ENCODE measurements at regions not wholly inside any gene's neighbourhood (a gene's known extent, or its start where the extent isn't known, plus 50 kb on each side); places are given as distances from the start of the nearest gene placed in this dataset.

DNA sequence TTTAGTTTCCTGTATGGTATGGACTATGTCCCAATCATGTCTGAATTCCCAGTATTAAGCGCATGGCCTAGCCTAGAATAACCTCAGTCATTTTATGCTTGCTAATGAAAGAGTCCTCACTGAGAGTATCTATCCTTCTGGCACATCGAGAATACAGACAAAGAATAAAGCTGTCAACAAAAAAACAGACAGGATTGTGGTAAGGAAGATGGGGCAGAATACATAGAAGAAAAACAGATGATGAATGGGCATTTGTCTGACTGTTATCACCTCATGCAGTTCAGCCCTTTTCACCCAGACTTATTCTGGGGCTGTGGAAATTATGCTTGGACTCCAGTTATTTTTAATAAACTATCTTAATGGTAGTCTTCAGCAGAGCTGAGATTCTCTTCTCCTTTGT, 363.8 kb upstream of the TNC start:
- H2AFZ ChIP-seq (ENCODE audit: low read depth, low read length): no peak overlapping the region
- H3K36me3 ChIP-seq (ENCODE audit: insufficient read depth, low read length): no peaks in the 10 kb centered on the region
- H3K27me3 ChIP-seq (ENCODE audit: insufficient read depth, low read length): no peaks in the 10 kb centered on the region
- no peak overlapping the region for H3K4me3 ChIP-seq (ENCODE audit: low read length)
- H3K9me3 ChIP-seq (ENCODE audit: low read length): no peaks in the 10 kb centered on the region
- no peaks in the 10 kb centered on the region for H3K4me1 ChIP-seq (ENCODE audit: insufficient read depth, low read length)

DNA sequence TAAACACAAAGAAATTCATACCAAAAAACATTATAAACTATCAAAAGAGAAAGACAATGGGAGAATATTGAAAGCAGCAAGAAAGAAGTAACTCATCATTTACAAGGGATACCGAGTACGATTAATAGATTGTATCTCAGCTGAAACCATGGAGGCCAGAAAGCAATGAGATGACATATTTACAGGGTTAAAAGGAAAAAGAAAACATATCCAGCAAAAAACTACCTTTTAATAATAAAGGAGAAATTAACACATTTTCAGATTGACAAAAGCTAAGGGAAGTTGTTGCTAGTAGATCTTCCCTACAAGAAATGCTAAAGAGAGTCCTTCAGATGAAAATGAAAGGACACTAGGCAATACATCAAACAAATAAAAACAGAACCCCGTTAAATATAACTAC, 364.8 kb upstream of the TNC start:
- Histone ChIP-seq H3K4me1 (ENCODE audit: insufficient read depth, low read length) (no peaks in the 10 kb centered on the region), H3K9me3 (ENCODE audit: low read length) (no peaks in the 10 kb centered on the region), H2AFZ (ENCODE audit: low read depth, low read length) (no peak overlapping the region), H3K27me3 (ENCODE audit: insufficient read depth, low read length) (no peaks in the 10 kb centered on the region), H3K36me3 (ENCODE audit: insufficient read depth, low read length) (no peaks in the 10 kb centered on the region), H3K4me3 (ENCODE audit: low read length) (no peak overlapping the region)

DNA sequence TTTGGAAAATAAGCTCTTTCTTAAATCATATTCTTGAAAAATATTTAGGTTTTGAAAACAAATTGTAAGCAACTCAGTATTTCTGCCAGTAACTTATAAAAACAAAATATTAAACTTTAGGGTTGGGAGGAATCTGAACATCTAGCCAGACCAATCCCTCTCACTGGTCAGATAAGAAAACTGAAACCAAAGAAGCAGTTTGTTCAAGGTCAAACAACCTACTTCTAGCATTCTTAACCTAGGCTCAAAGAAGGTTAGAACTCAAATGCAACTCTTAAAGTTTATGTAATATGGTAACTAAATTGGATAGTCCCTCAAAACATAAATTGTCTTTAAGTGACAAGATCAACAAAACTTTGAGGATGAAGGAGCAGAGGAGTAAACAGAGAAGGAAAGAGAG, 374.9 kb upstream of the TNC start:
- Histone ChIP-seq H3K4me3 (ENCODE audit: low read length) (no peak overlapping the region), H3K4me1 (ENCODE audit: insufficient read depth, low read length) (no peaks in the 10 kb centered on the region), H3K27me3 (ENCODE audit: insufficient read depth, low read length) (no peaks in the 10 kb centered on the region), H3K9me3 (ENCODE audit: low read length) (no peaks in the 10 kb centered on the region), H2AFZ (ENCODE audit: low read depth, low read length) (no peak overlapping the region), H3K36me3 (ENCODE audit: insufficient read depth, low read length) (no peaks in the 10 kb centered on the region)

DNA sequence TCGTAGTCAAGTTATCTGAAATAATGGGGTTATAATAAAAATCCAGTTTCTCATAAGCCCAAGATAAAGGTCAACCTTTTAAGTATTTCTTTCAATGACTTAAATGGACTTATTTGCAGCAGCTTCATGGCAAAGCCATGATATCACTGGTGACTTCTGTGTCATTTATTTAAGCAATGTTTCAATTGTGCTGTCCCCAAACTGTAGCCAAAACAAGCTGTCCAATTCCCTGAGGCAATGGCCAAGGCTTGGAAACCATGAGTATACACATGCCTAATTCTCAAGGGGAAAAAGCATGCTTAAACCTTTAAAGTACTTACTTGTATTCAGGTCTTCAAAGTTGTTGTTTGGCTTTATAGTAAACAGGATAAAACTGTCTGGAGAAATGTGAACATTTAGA, 376.4 kb upstream of the TNC start:
- Histone ChIP-seq H3K4me1 (ENCODE audit: insufficient read depth, low read length) (no peaks in the 10 kb centered on the region), H3K36me3 (ENCODE audit: insufficient read depth, low read length) (no peaks in the 10 kb centered on the region), H3K9me3 (ENCODE audit: low read length) (no peaks in the 10 kb centered on the region), H3K27me3 (ENCODE audit: insufficient read depth, low read length) (no peaks in the 10 kb centered on the region), H3K4me3 (ENCODE audit: low read length) (no peak overlapping the region), H2AFZ (ENCODE audit: low read depth, low read length) (no peak overlapping the region)

DNA sequence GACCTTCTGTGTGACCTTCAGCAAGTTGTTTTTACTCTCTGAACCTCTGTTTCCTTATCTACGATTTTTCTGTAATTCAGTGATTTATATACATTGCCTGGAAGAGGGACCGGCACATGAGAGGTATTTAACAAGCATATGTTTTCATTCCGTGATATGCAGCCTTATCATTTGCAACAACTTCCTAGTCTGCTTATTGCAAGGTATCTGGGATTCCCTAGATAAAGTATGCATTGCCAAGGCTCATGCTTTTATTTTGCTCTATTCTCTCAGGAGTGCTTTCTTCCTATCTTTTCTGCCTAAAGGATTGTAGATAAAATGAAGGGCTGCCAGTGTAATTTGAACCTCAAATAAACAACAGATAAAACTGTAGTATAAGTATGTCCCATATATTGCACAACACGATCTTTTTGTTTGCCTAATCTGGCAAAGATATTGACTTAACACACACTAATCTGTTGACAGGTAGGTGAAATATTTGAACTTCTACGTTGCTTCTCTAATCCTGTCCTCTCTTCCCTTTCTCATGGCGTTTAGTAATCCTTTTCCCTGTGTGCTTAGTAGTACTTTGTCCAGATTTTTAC, 377.2 kb upstream of the TNC start:
- no peak overlapping the region for H3K4me3 ChIP-seq (ENCODE audit: low read length)
- no peaks in the 10 kb centered on the region for H3K4me1 ChIP-seq (ENCODE audit: insufficient read depth, low read length)
- no peaks in the 10 kb centered on the region for H3K36me3 ChIP-seq (ENCODE audit: insufficient read depth, low read length)
- no peaks in the 10 kb centered on the region for H3K27me3 ChIP-seq (ENCODE audit: insufficient read depth, low read length)
- H3K9me3 ChIP-seq (ENCODE audit: low read length): no peaks in the 10 kb centered on the region
- H2AFZ ChIP-seq (ENCODE audit: low read depth, low read length): no peak overlapping the region

DNA sequence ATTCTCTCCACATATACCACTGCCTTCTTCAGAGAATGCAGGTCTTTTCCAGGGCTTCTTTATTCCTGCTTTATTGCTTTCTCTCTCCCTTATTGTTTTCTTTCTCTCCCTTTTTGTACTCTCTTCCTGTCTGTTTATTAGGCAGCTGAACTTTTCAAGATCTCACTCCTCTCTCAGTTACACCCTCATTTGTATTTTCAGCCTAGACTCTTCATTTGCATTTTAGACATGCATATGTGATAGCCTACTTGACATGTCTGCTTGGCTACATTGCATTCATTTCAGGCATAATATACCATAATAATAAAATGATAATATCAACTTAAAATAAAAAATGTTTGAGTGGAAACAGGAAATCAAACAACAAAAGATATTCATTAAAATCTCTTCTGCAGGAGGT, 377.9 kb upstream of the TNC start:
- Histone ChIP-seq H3K36me3 (ENCODE audit: insufficient read depth, low read length) (no peaks in the 10 kb centered on the region), H3K9me3 (ENCODE audit: low read length) (no peaks in the 10 kb centered on the region), H3K27me3 (ENCODE audit: insufficient read depth, low read length) (no peaks in the 10 kb centered on the region), H3K4me1 (ENCODE audit: insufficient read depth, low read length) (no peaks in the 10 kb centered on the region), H2AFZ (ENCODE audit: low read depth, low read length) (no peak overlapping the region), H3K4me3 (ENCODE audit: low read length) (no peak overlapping the region)

DNA sequence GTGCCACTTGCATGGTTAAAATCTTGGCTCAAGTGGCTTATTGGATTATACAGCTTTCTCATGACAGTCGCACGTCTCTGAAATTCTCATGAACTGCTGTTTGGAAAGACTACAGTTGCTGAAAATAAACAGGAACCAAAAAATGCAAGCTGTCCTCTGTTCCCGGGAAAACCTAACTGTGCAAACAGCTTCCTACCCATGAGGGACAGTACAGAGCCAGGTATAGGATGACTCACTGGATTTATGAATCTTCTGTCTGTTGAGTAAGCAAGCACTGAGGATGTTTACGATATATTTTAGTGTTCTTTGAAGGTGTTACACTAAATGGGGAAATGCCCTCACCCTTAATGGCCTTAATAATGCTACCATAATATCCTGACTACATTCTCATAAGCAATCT, 380.3 kb upstream of the TNC start:
- Histone ChIP-seq H2AFZ (ENCODE audit: low read depth, low read length) (no peak overlapping the region), H3K4me3 (ENCODE audit: low read length) (no peak overlapping the region), H3K4me1 (ENCODE audit: insufficient read depth, low read length) (no peaks in the 10 kb centered on the region), H3K9me3 (ENCODE audit: low read length) (no peaks in the 10 kb centered on the region), H3K36me3 (ENCODE audit: insufficient read depth, low read length) (no peaks in the 10 kb centered on the region), H3K27me3 (ENCODE audit: insufficient read depth, low read length) (no peaks in the 10 kb centered on the region)

DNA sequence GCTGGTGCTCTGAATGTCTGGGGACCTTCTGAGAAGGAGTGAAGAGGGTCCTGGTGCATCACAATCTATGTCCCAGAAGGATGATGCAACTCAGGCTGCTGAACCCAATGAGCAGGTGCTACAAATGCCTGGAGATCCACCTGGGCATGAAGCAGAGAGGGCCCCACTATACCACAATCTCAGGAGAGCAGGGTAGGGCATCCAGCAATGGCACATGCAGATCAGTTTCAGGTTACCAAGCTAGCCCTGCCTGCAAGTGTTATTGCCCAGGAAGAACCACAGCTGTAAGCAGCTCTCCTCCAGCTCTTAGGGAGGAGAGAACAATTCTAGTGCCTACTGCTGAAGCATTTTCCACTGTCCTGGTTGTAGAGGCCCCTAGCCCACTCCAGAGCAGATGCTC, 389.2 kb upstream of the TNC start:
- Histone ChIP-seq H3K9me3 (ENCODE audit: low read length) (no peaks in the 10 kb centered on the region), H3K4me1 (ENCODE audit: insufficient read depth, low read length) (no peaks in the 10 kb centered on the region), H2AFZ (ENCODE audit: low read depth, low read length) (no peak overlapping the region), H3K36me3 (ENCODE audit: insufficient read depth, low read length) (no peaks in the 10 kb centered on the region), H3K4me3 (ENCODE audit: low read length) (no peak overlapping the region), H3K27me3 (ENCODE audit: insufficient read depth, low read length) (no peaks in the 10 kb centered on the region)

DNA sequence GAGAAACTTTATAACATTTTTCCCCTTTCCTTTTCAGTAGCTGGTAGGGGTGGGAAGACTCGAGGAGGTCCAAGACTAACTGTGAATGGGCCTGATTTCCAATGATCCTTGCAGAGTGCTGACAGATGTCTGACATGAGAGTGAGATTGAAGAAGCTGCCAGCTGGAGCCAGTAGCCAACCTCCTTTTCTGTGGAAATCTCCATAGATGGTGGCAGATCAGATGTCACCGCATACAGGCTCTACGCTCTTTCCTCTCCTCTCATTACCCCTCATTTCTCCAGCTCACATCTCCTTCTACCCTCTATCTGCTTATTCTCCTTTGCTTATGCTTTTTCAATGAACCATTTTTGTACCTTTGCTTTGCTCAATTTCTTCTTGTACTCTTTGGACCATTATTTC, 395.2 kb upstream of the TNC start:
- Histone ChIP-seq H3K9me3 (ENCODE audit: low read length) (no peaks in the 10 kb centered on the region), H3K36me3 (ENCODE audit: insufficient read depth, low read length) (no peaks in the 10 kb centered on the region), H3K27me3 (ENCODE audit: insufficient read depth, low read length) (no peaks in the 10 kb centered on the region), H3K4me3 (ENCODE audit: low read length) (no peak overlapping the region), H2AFZ (ENCODE audit: low read depth, low read length) (no peak overlapping the region), H3K4me1 (ENCODE audit: insufficient read depth, low read length) (no peaks in the 10 kb centered on the region)

DNA sequence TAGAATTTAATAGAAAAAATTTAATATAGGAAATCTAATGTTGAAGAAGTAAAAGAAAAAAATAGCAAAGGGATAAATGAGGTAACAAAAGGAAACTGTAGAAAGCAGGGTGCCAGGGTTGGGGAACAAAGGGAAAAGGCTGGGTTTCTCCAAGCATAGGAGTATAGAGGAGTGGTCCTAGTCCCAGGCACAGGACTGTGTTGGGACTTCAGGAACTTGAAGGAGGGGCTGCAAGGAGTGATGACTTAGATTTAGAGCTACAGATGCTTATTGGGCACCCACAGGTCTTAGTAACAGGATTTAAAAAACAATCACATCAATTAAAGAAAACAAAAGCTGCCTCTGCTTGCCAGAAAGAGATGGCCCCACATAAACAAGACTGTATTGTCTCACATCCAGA, 396.5 kb upstream of the TNC start:
- H3K4me3 ChIP-seq (ENCODE audit: low read length): no peak overlapping the region
- H3K9me3 ChIP-seq (ENCODE audit: low read length): no peaks in the 10 kb centered on the region
- no peaks in the 10 kb centered on the region for H3K4me1 ChIP-seq (ENCODE audit: insufficient read depth, low read length)
- no peaks in the 10 kb centered on the region for H3K36me3 ChIP-seq (ENCODE audit: insufficient read depth, low read length)
- H2AFZ ChIP-seq (ENCODE audit: low read depth, low read length): no peak overlapping the region
- H3K27me3 ChIP-seq (ENCODE audit: insufficient read depth, low read length): no peaks in the 10 kb centered on the region

DNA sequence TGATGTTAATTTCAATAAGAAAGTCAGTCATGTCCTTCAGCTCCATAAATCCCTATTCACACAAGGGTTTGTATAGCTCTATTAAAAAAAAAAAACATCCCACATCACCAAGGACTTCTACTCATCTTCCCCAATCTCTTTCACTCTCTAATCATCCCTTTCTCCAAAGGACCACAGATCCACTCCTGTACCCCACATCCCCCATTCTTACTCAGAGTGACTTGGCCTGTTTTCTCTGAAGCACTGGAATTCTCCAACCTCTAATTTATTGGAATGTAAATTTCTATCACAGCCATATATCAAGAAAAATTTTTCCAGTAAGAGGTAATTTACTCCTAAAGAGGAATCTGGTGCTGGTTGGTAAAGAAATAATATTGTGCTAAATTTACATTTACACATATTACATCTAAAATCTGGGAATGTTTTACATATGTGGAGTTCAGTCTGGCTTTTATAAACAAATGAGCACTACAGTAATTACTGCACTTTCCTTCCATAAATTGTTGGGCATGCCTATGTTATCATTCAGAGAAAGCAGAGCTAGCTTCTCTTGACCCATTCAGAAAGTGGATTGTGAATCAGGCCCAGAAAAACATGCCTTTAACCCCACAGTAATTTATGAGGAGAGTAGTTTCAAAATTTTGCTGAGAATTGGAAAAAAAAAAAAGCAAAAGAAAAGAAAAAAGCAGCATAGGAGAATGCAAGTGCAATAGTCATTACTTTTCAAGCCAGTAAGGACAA, 399.5 kb upstream of the TNC start:
- Histone ChIP-seq H3K4me1 (ENCODE audit: insufficient read depth, low read length) (no peaks in the 10 kb centered on the region), H3K4me3 (ENCODE audit: low read length) (no peak overlapping the region), H3K27me3 (ENCODE audit: insufficient read depth, low read length) (no peaks in the 10 kb centered on the region), H3K36me3 (ENCODE audit: insufficient read depth, low read length) (no peaks in the 10 kb centered on the region), H3K9me3 (ENCODE audit: low read length) (no peaks in the 10 kb centered on the region), H2AFZ (ENCODE audit: low read depth, low read length) (no peak overlapping the region)

DNA sequence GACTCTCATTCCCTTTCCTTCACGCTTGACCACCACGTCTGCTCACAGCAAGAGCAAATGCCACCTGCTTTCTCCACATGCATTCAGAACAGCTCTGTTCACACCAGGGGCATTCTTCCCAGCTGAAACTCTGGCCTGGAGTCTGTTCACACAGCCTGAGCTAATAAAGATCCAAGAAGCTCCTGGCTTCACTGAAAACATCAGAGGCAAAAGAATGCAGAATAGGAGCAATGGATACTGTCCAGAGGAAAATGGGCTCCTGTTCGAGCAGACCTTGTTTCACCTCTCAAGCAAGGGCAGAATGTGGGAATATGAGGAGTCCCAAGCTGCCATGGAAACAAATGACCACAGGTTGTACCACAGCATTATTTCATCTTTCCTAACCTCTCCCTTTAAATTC, 402.7 kb upstream of the TNC start:
- Histone ChIP-seq H2AFZ (ENCODE audit: low read depth, low read length) (no peak overlapping the region), H3K36me3 (ENCODE audit: insufficient read depth, low read length) (no peaks in the 10 kb centered on the region), H3K9me3 (ENCODE audit: low read length) (no peaks in the 10 kb centered on the region), H3K27me3 (ENCODE audit: insufficient read depth, low read length) (no peaks in the 10 kb centered on the region), H3K4me1 (ENCODE audit: insufficient read depth, low read length) (no peaks in the 10 kb centered on the region), H3K4me3 (ENCODE audit: low read length) (no peak overlapping the region)

DNA sequence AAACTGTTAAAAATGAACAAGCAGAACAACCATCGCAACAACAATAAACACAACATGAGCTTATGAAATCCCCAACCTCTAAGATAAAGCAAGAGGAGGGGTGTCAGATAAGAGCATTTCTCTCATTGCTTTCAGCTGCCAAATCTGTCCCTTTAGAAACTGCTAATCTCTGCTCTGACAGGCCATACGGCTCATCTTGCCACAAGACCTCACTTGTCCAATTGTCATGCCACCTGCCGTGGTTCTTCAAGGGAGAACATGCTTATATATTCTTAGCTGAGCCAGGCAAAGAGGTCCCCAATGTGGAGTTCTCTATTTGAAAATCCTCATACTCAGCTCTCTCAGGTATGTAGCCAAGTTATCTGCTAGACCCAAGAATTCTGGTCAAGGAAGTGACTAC, 405.0 kb upstream of the TNC start:
- Histone ChIP-seq H2AFZ (ENCODE audit: low read depth, low read length) (no peak overlapping the region), H3K9me3 (ENCODE audit: low read length) (no peaks in the 10 kb centered on the region)

DNA sequence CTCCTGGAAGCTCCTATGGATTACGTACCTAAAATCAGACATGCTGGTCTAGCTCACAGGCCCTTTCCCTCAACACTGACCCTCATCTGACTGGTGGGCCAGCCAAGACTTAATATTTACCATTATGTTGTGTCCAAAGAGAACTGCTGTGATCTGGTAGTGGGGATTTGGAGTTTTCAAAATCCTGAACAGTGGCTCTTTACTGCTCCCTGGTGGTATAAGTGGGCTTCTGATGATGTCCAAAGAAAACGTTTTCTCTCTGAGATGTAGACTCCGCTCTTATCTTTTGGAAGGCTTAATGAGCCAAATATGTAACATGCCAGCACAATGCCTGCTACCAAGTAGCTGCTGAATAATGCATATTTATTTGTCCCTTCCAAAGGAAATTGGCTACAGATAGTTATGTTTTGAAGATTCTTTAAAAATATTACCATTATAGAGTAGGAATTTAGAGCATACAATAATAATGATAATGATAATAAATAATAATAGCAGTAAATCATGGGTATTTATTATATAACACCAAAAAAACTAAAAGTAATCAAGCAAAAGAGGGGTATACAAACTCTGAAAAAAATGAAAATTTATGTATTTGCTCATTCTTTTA, 406.6 kb upstream of the TNC start:
- H3K36me3 ChIP-seq (ENCODE audit: insufficient read depth, low read length): no peaks in the 10 kb centered on the region
- H3K4me3 ChIP-seq (ENCODE audit: low read length): no peak overlapping the region
- no peaks in the 10 kb centered on the region for H3K4me1 ChIP-seq (ENCODE audit: insufficient read depth, low read length)
- no peak overlapping the region for H2AFZ ChIP-seq (ENCODE audit: low read depth, low read length)
- H3K9me3 ChIP-seq (ENCODE audit: low read length): no peaks in the 10 kb centered on the region
- no peaks in the 10 kb centered on the region for H3K27me3 ChIP-seq (ENCODE audit: insufficient read depth, low read length)

More for the DNA sequence above, 405.0 kb upstream of the TNC start:
- H3K4me3 ChIP-seq (ENCODE audit: low read length): no peak overlapping the region
- H3K4me1 ChIP-seq (ENCODE audit: insufficient read depth, low read length): no peaks in the 10 kb centered on the region
- no peaks in the 10 kb centered on the region for H3K27me3 ChIP-seq (ENCODE audit: insufficient read depth, low read length)
- no peaks in the 10 kb centered on the region for H3K36me3 ChIP-seq (ENCODE audit: insufficient read depth, low read length)

All from neuron (in vitro differentiated cells).